A549 (cell line): ENCODE measurements at regions not wholly inside any gene's neighbourhood (a gene's known extent, or its start where the extent isn't known, plus 50 kb on each side); places are given as distances from the start of the nearest gene placed in this dataset.

Source experiments
- ATAC-seq, 2 experiments: fragments of 200-7000 bp in 1 of 2; fragments of >200 bp in 1 of 2; cut with Nextera tagmentation in 1 of 2; cut with Tn5 transposase in 1 of 2; 3 replicates each; pipeline versions ENCODE4 v1.8.0 to v1.9.1; 2018 to 2020; ENCODE audit warnings: mild to moderate bottlenecking in 1 of 2, moderate library complexity in 1 of 2
- CTCF ChIA-PET: fragments of 300-600 bp; sonication (Branson Sonifier 250); formaldehyde crosslinking; extraction: SDS; loops from one replicate; lab custom pipeline; 2021; ENCODE audit warnings: antibody characterized with exemption, inconsistent platforms; lab: Yijun Ruan, JAX
- POLR2A ChIA-PET: fragments of 350-600 bp; formaldehyde crosslinking; extraction: SDS; loops from one replicate; lab custom pipeline; 2021; ENCODE audit warnings: antibody characterized with exemption, inconsistent platforms; lab: Yijun Ruan, JAX
- DNase-seq, 2 experiments: peaks; one replicate each; pipeline versions ENCODE4 v3.0.0 to v3.0.0-alpha.2; 2011 to 2016; ENCODE audit warnings: low read depth in 1 of 2, low spot score in 1 of 2
- FAIRE-seq: peaks from 2 replicates; lab custom pipeline; 2011; peaks lifted over from hg19 to GRCh38; lab: Jason Lieb, UNC
- H3K27ac ChIP-seq, 2 experiments: fragments of >200 bp; sonication (Bioruptor Twin); formaldehyde crosslinking; 3 replicates each; pipeline ENCODE4 v1.5.1; 2016 to 2017
- H3K4me1 ChIP-seq: fragments of >200 bp; sonication (Bioruptor Twin); formaldehyde crosslinking; 3 replicates; pipeline ENCODE4 v1.6.1; 2016
- H3K4me2 ChIP-seq: fragments of >200 bp; sonication (Bioruptor Twin); formaldehyde crosslinking; 3 replicates; pipeline ENCODE4 v1.6.1; 2016
- H3K4me3 ChIP-seq: fragments of >200 bp; sonication (Bioruptor Twin); formaldehyde crosslinking; 3 replicates; pipeline ENCODE4 v1.5.1; 2016
- H3K9me3 ChIP-seq: fragments of >200 bp; sonication (Bioruptor Twin); formaldehyde crosslinking; 3 replicates; pipeline ENCODE4 v1.6.1; 2016
- ATOH8 ChIP-seq: fragments of 250-450 bp; sonication (Bioruptor Pico); IDR thresholded peaks from 2 replicates; pipeline ENCODE4 v1.5.0; 2020; ENCODE audit warnings: low read depth, mild to moderate bottlenecking, moderate library complexity
- BCL3 ChIP-seq: fragments of >200 bp; sonication (Bioruptor Twin); formaldehyde crosslinking; IDR thresholded peaks from 3 replicates; pipeline ENCODE4 v1.6.1; 2016
- BHLHE40 ChIP-seq: IDR thresholded peaks from 2 replicates; pipeline ENCODE4 v1.6.1; 2012; ENCODE audit warnings: low read depth, low read length, inconsistent platforms
- CBX2 ChIP-seq: fragments of 200-600 bp; sonication (generic); IDR thresholded peaks from 2 replicates; pipeline ENCODE4 v1.6.1; 2016; ENCODE audit warnings: low read depth, mild to moderate bottlenecking, borderline replicate concordance
- CTCF ChIP-seq: fragments of >200 bp; sonication (Bioruptor Twin); formaldehyde crosslinking; IDR thresholded peaks from 3 replicates; pipeline ENCODE4 v1.5.1; 2016
- E2F6 ChIP-seq: IDR thresholded peaks from 2 replicates; pipeline ENCODE4 v1.6.1; 2012; ENCODE audit warnings: low read depth, borderline replicate concordance
- ELK1 ChIP-seq: fragments of 150-350 bp; IDR thresholded peaks from 2 replicates; pipeline ENCODE4 v1.6.1; 2014; ENCODE audit warnings: low read depth, mild to moderate bottlenecking, low read length
- EP300 ChIP-seq, 2 experiments: fragments of >200 bp; sonication (Bioruptor Twin); formaldehyde crosslinking; IDR thresholded peaks; 2 replicates in 1 of 2; 3 replicates in 1 of 2; pipeline ENCODE4 v1.6.1; 2016 to 2017
- ESRRA ChIP-seq: fragments of 150-350 bp; IDR thresholded peaks from 2 replicates; pipeline ENCODE4 v1.6.1; 2014; ENCODE audit warnings: mild to moderate bottlenecking, low read length, borderline replicate concordance
- FOSB ChIP-seq: fragments of 250-450 bp; sonication (Bioruptor Pico); IDR thresholded peaks from 2 replicates; pipeline ENCODE4 v1.5.0; 2020; ENCODE audit warnings: mild to moderate bottlenecking, moderate library complexity
- FOSL2 ChIP-seq, 2 experiments: fragments of 450-650 bp in 1 of 2; fragments of >200 bp in 1 of 2; sonication (Bioruptor Twin) in 1 of 2; formaldehyde crosslinking; IDR thresholded peaks; 2 replicates each; pipeline versions ENCODE4 v1.5.0 to v1.6.1; 2016 to 2020; ENCODE audit warnings: mild to moderate bottlenecking in 1 of 2, moderate library complexity in 1 of 2
- HES2 ChIP-seq: fragments of >200 bp; sonication (Bioruptor Twin); formaldehyde crosslinking; IDR thresholded peaks from 2 replicates; pipeline ENCODE4 v1.6.1; 2016
- HOXB13 ChIP-seq: fragments of 250-450 bp; sonication (Bioruptor Pico); IDR thresholded peaks from 2 replicates; pipeline ENCODE4 v1.5.0; 2020; ENCODE audit warnings: low read depth, mild to moderate bottlenecking, moderate library complexity
- KDM1A ChIP-seq: fragments of 200-600 bp; sonication (generic); IDR thresholded peaks from 2 replicates; pipeline ENCODE4 v1.6.1; 2016; ENCODE audit warnings: low read depth, mild to moderate bottlenecking
- MYC ChIP-seq: IDR thresholded peaks from 2 replicates; pipeline ENCODE4 v1.6.1; 2012; ENCODE audit warnings: mild to moderate bottlenecking, inconsistent platforms, low read length, improper control_type of control experiment, borderline replicate concordance
- NR3C1 ChIP-seq: fragments of >200 bp; sonication (Bioruptor Twin); formaldehyde crosslinking; IDR thresholded peaks from 3 replicates; pipeline ENCODE4 v1.6.1; 2017
- PHF8 ChIP-seq: fragments of 200-600 bp; sonication (generic); IDR thresholded peaks from 2 replicates; pipeline ENCODE4 v1.6.1; 2016; ENCODE audit warnings: low read depth, mild to moderate bottlenecking, antibody characterized with exemption, moderate library complexity, borderline replicate concordance
- POLR2A ChIP-seq: IDR thresholded peaks from 2 replicates; pipeline ENCODE4 v1.6.1; 2012; ENCODE audit warnings: mild to moderate bottlenecking, low read length
- POLR2AphosphoS2 ChIP-seq: conservative IDR thresholded peaks from 2 replicates; pipeline ENCODE4 v1.6.1; 2012; ENCODE audit warnings: low read length, improper control_type of control experiment, inconsistent platforms
- REST ChIP-seq: fragments of 200-600 bp; sonication (generic); IDR thresholded peaks from 2 replicates; pipeline ENCODE4 v1.6.1; 2016; ENCODE audit warnings: antibody characterized with exemption, mild to moderate bottlenecking, moderate library complexity
- RFX5 ChIP-seq: fragments of 450-650 bp; IDR thresholded peaks from 2 replicates; pipeline ENCODE4 v1.7.1; 2014; ENCODE audit warnings: antibody characterized with exemption, mild to moderate bottlenecking, moderate library complexity
- RNF2 ChIP-seq: fragments of 200-600 bp; sonication (generic); IDR thresholded peaks from 2 replicates; pipeline ENCODE4 v1.6.1; 2016; ENCODE audit warnings: low read depth, mild to moderate bottlenecking, antibody characterized with exemption, moderate library complexity, borderline replicate concordance
- SREBF2 ChIP-seq: fragments of 450-650 bp; IDR thresholded peaks from 2 replicates; pipeline ENCODE4 v1.6.1; 2014; ENCODE audit warnings: mild to moderate bottlenecking, moderate library complexity
- WGBS: methylation state at CpG from one replicate; pipeline ENCODE4 v1.1.6; 2017; ENCODE audit errors: missing lambda C conversion rate; 5-methylcytosine and 5-hydroxymethylcytosine counted together

- no peak for ATAC-seq
- TF ChIP-seq FOSL2 (IDR thresholded peaks at IDR 0.05), result no peak
- TF ChIP-seq FOSL2 (CRISPR knock-in tag; IDR thresholded peaks at IDR 0.05), result no peak
- no peak for TF ChIP-seq ELK1
- TF ChIP-seq PHF8, result no peak
- TF ChIP-seq ATOH8, result no peak
- TF ChIP-seq RNF2, result no peak
- no peak for TF ChIP-seq BHLHE40
- TF ChIP-seq NR3C1, result no peak
- no peak for TF ChIP-seq POLR2A
- TF ChIP-seq MYC, result no peak
- TF ChIP-seq FOSB (CRISPR knock-in tag), result no peak
- TF ChIP-seq, all 56 proteins: peak for 0
- no peak overlapping the region for H3K4me3 ChIP-seq
- WGBS, result 36% methylated on average over 4 of the region's 4 CpGs
- H3K4me1 ChIP-seq, result no peaks in the 10 kb centered on the region
- H3K4me2 ChIP-seq, result no peak overlapping the region
- POLR2A ChIA-PET, result no interaction called here
- DNase-seq (no peak), FAIRE-seq (no peak)
- no peaks in the 10 kb centered on the region for H3K9me3 ChIP-seq
- no peak overlapping the region for H3K27ac ChIP-seq
- CTCF ChIA-PET, result no interaction called here
Observed at GRCh38 chr3:191646242-191646641, 185.3 kb downstream of the PYDC2 start.

- Histone ChIP-seq H3K9me3 (no peaks in the 10 kb centered on the region), H3K4me1 (no peaks in the 10 kb centered on the region), H3K27ac (no peak overlapping the region), H3K4me2 (no peak overlapping the region), H3K4me3 (no peak overlapping the region)
- POLR2A ChIA-PET, result no interaction called here
- no peak for FAIRE-seq
- CTCF ChIA-PET, result no interaction called here
- no peak for DNase-seq
- no peak for TF ChIP-seq KDM1A
- no peak for TF ChIP-seq POLR2AphosphoS2
- no peak for TF ChIP-seq SREBF2
- no peak for TF ChIP-seq HES2
- no peak for TF ChIP-seq E2F6
- no peak for TF ChIP-seq REST
- TF ChIP-seq CTCF, result no peak
- TF ChIP-seq RFX5, result no peak
- TF ChIP-seq NR3C1, result no peak
- no peak for TF ChIP-seq CBX2
- no peak for TF ChIP-seq ESRRA
- TF ChIP-seq EP300 (IDR thresholded peaks at IDR 0.05), result no peak
- no peak for TF ChIP-seq BCL3
- TF ChIP-seq HOXB13 (CRISPR knock-in tag), result no peak
- ATAC-seq, result no peak
Observed at GRCh38 chr3:191648787-191649186, 187.8 kb downstream of the PYDC2 start.
